SK-N-SH (cell line): ENCODE measurements at regions not wholly inside any gene's neighbourhood (a gene's known extent, or its start where the extent isn't known, plus 50 kb on each side); places are given as distances from the start of the nearest gene placed in this dataset.

Experiments
- CTCF ChIP-seq: fragments of 200-600 bp; sonication (generic); IDR thresholded peaks from 2 replicates; pipeline ENCODE4 v1.6.1; 2017; ENCODE audit warnings: antibody characterized with exemption, mild to moderate bottlenecking, moderate library complexity
- FOXM1 ChIP-seq: IDR thresholded peaks from 2 replicates; pipeline ENCODE4 v1.4.0; 2012; ENCODE audit warnings: low read depth, mild to moderate bottlenecking
- IRF3 ChIP-seq: fragments of 150-350 bp; IDR thresholded peaks from 2 replicates; pipeline ENCODE4 v1.6.1; 2016; ENCODE audit warnings: mild to moderate bottlenecking, low read depth, low read length
- REST ChIP-seq: IDR thresholded peaks from 2 replicates; pipeline ENCODE4 v1.6.1; 2012; ENCODE audit warnings: mild to moderate bottlenecking, low read depth, low read length, moderate library complexity
- ZBTB33 ChIP-seq: IDR thresholded peaks from 2 replicates; pipeline ENCODE4 v1.4.0; 2012; ENCODE audit warnings: low read depth, borderline replicate concordance

- no peak for TF ChIP-seq ZBTB33
- TF ChIP-seq CTCF: no peak
- TF ChIP-seq REST: no peak
- no peak for TF ChIP-seq FOXM1
- no peak for TF ChIP-seq IRF3
Observed at GRCh38 chr13:31674051-31674450, 65.3 kb upstream of the RXFP2 start.
